Chondrocyte (in vitro differentiated cells): ENCODE measurements at regions not wholly inside any gene's neighbourhood (a gene's known extent, or its start where the extent isn't known, plus 50 kb on each side); places are given as distances from the start of the nearest gene placed in this dataset.

Experiments
- DNase-seq: peaks from one replicate; pipeline ENCODE4 v3.0.0; 2021; ENCODE audit warnings: mixed read lengths, low spot score
- H3K27ac Mint-ChIP-seq: one replicate; pipeline ENCODE4 v1.8.0; 2021; ENCODE audit warnings: mild to moderate bottlenecking, moderate library complexity, mixed read lengths; ENCODE audit not compliant: unreplicated experiment
- H3K27me3 Mint-ChIP-seq: 2 replicates; pipeline ENCODE4 v1.8.0; 2021; ENCODE audit warnings: low read depth, mixed read lengths
- H3K36me3 Mint-ChIP-seq: 2 replicates; pipeline ENCODE4 v1.8.0; 2021; ENCODE audit warnings: low read depth, mixed read lengths
- H3K4me1 Mint-ChIP-seq: 2 replicates; pipeline ENCODE4 v1.8.0; 2021; ENCODE audit warnings: low read depth, mild to moderate bottlenecking, mixed read lengths
- H3K4me3 Mint-ChIP-seq: one replicate; pipeline ENCODE4 v1.8.0; 2021; ENCODE audit warnings: mild to moderate bottlenecking, moderate library complexity, mixed read lengths; ENCODE audit not compliant: unreplicated experiment
- H3K9me3 Mint-ChIP-seq: 2 replicates; pipeline ENCODE4 v1.8.0; 2021; ENCODE audit warnings: low read depth, mixed read lengths
- CTCF ChIP-seq: fragments of 200-600 bp; sonication (generic); IDR thresholded peaks from 2 replicates; pipeline ENCODE4 v1.5.0; 2021; ENCODE audit warnings: antibody characterized with exemption, mild to moderate bottlenecking, moderate library complexity

GRCh38 chr3:124094496-124094895 is 102.6 kb upstream of the ROPN1 start:
- Mint-ChIP-seq H3K27me3 (no peaks in the 10 kb centered on the region), H3K4me3 (no peak overlapping the region), H3K27ac (no peak overlapping the region), H3K4me1 (peaks cover 19% of the 10 kb centered on the region), H3K36me3 (peaks cover 3% of the 10 kb centered on the region), H3K9me3 (no peaks in the 10 kb centered on the region)
- TF ChIP-seq CTCF, result no peak
- no peak for DNase-seq

GRCh38 chr3:124097362-124098131 is 105.6 kb upstream of the ROPN1 start:
- Mint-ChIP-seq H3K9me3 (no peaks in the 10 kb centered on the region), H3K4me1 (peaks cover 11% of the 10 kb centered on the region), H3K27me3 (no peaks in the 10 kb centered on the region), H3K27ac (no peak overlapping the region), H3K36me3 (no peaks in the 10 kb centered on the region), H3K4me3 (no peak overlapping the region)
- no peak for TF ChIP-seq CTCF
- no peak for DNase-seq

GRCh38 chr3:124101643-124102042 is 109.7 kb upstream of the ROPN1 start:
- TF ChIP-seq CTCF, result no peak
- H3K36me3 Mint-ChIP-seq, result no peaks in the 10 kb centered on the region
- H3K4me3 Mint-ChIP-seq, result no peak overlapping the region
- no peak overlapping the region for H3K27ac Mint-ChIP-seq
- H3K4me1 Mint-ChIP-seq, result no peaks in the 10 kb centered on the region
- DNase-seq, result no peak
- no peaks in the 10 kb centered on the region for H3K27me3 Mint-ChIP-seq
- no peaks in the 10 kb centered on the region for H3K9me3 Mint-ChIP-seq

GRCh38 chr3:124107104-124107890 is 115.4 kb upstream of the ROPN1 start:
- H3K4me3 Mint-ChIP-seq, result no peak overlapping the region
- H3K4me1 Mint-ChIP-seq, result no peaks in the 10 kb centered on the region
- H3K36me3 Mint-ChIP-seq, result no peaks in the 10 kb centered on the region
- no peaks in the 10 kb centered on the region for H3K9me3 Mint-ChIP-seq
- H3K27me3 Mint-ChIP-seq, result no peaks in the 10 kb centered on the region
- no peak for TF ChIP-seq CTCF
- DNase-seq, result no peak
- H3K27ac Mint-ChIP-seq, result peak overlapping the region; percentile 87

GRCh38 chr3:124108446-124108845 is 116.5 kb upstream of the ROPN1 start:
- Mint-ChIP-seq H3K27ac (no peak overlapping the region), H3K27me3 (no peaks in the 10 kb centered on the region), H3K36me3 (no peaks in the 10 kb centered on the region), H3K9me3 (no peaks in the 10 kb centered on the region), H3K4me3 (no peak overlapping the region), H3K4me1 (peaks cover 4% of the 10 kb centered on the region)
- DNase-seq, result no peak
- no peak for TF ChIP-seq CTCF
